PC-3 (cell line): ENCODE measurements at regions not wholly inside any gene's neighbourhood (a gene's known extent, or its start where the extent isn't known, plus 50 kb on each side); places are given as distances from the start of the nearest gene placed in this dataset.

Experiments
- EZH2 ChIP-seq: fragments of 300-600 bp; sonication (generic); IDR thresholded peaks from one replicate; pipeline ENCODE4 v1.6.1; 2017; ENCODE audit warnings: antibody characterized with exemption, mild to moderate bottlenecking, low read length; ENCODE audit not compliant: unreplicated experiment
- EZH2phosphoT487 ChIP-seq: fragments of 300-600 bp; sonication (generic); IDR thresholded peaks from 2 replicates; pipeline ENCODE4 v1.6.1; 2018; ENCODE audit warnings: mild to moderate bottlenecking, antibody characterized with exemption, low read length, borderline replicate concordance
- TF ChIP-seq, protein P1 (sequence below): fragments of 300-600 bp; sonication (generic); conservative IDR thresholded peaks from 2 replicates; pipeline ENCODE4 v1.5.1; 2017; ENCODE audit warnings: antibody characterized with exemption, low read depth, mild to moderate bottlenecking, low read length

- TF ChIP-seq, protein P1, sequence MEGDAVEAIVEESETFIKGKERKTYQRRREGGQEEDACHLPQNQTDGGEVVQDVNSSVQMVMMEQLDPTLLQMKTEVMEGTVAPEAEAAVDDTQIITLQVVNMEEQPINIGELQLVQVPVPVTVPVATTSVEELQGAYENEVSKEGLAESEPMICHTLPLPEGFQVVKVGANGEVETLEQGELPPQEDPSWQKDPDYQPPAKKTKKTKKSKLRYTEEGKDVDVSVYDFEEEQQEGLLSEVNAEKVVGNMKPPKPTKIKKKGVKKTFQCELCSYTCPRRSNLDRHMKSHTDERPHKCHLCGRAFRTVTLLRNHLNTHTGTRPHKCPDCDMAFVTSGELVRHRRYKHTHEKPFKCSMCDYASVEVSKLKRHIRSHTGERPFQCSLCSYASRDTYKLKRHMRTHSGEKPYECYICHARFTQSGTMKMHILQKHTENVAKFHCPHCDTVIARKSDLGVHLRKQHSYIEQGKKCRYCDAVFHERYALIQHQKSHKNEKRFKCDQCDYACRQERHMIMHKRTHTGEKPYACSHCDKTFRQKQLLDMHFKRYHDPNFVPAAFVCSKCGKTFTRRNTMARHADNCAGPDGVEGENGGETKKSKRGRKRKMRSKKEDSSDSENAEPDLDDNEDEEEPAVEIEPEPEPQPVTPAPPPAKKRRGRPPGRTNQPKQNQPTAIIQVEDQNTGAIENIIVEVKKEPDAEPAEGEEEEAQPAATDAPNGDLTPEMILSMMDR = no peak
- TF ChIP-seq EZH2 (no peak), EZH2phosphoT487 (no peak)
Measured at GRCh38 chr3:187845826-187846225, 100.6 kb upstream of the BCL6 start.
